HFF-Myc (cell line): ENCODE measurements at regions not wholly inside any gene's neighbourhood (a gene's known extent, or its start where the extent isn't known, plus 50 kb on each side); places are given as distances from the start of the nearest gene placed in this dataset.

Source experiments
- DNase-seq: peaks from one replicate; pipeline ENCODE4 v3.0.0-alpha.2; 2011; ENCODE audit warnings: low read depth; ENCODE audit errors: extremely low read depth
- H3K4me3 ChIP-seq: replicated peaks from 2 replicates; pipeline ENCODE4 v1.5.1; 2011; ENCODE audit warnings: low read depth, mild to moderate bottlenecking, control low read depth, low read length
- CTCF ChIP-seq: IDR thresholded peaks from 2 replicates; pipeline ENCODE4 v1.5.1; 2012; ENCODE audit warnings: mild to moderate bottlenecking, low read depth, low read length, control low read depth; ENCODE audit errors: missing control alignments

GRCh38 chr12:67876305-67876915 is 112.8 kb upstream of the IFNG-AS1 start:
- H3K4me3 ChIP-seq, result no peak overlapping the region
- TF ChIP-seq CTCF, result no peak

GRCh38 chr12:67877727-67878126 is 111.5 kb upstream of the IFNG-AS1 start:
- no peak overlapping the region for H3K4me3 ChIP-seq
- TF ChIP-seq CTCF, result no peak
- DNase-seq, result no peak

More at GRCh38 chr12:67876305-67876915, 112.8 kb upstream of the IFNG-AS1 start:
- DNase-seq, result no peak

GRCh38 chr12:67879937-67880336 is 109.3 kb upstream of the IFNG-AS1 start:
- H3K4me3 ChIP-seq, result no peak overlapping the region
- TF ChIP-seq CTCF, result no peak
- no peak for DNase-seq

- DNase-seq, result no peak
- no peak overlapping the region for H3K4me3 ChIP-seq
- TF ChIP-seq CTCF, result no peak
Measured at GRCh38 chr12:67881565-67881964, 107.7 kb upstream of the IFNG-AS1 start.

- DNase-seq, result no peak
- no peak for TF ChIP-seq CTCF
- H3K4me3 ChIP-seq, result no peak overlapping the region
Measured at GRCh38 chr12:67884596-67884995, 104.7 kb upstream of the IFNG-AS1 start.

- DNase-seq, result no peak
- no peak overlapping the region for H3K4me3 ChIP-seq
- TF ChIP-seq CTCF, result no peak
Measured at GRCh38 chr12:67885375-67886169, 103.7 kb upstream of the IFNG-AS1 start.
